ENCODE measurements at regions not wholly inside any gene's neighbourhood (a gene's known extent, or its start where the extent isn't known, plus 50 kb on each side); places are given as distances from the start of the nearest gene placed in this dataset.
A peak's percentile ranks its signal among the peaks of the same experiment; 100 is the strongest.

DNA sequence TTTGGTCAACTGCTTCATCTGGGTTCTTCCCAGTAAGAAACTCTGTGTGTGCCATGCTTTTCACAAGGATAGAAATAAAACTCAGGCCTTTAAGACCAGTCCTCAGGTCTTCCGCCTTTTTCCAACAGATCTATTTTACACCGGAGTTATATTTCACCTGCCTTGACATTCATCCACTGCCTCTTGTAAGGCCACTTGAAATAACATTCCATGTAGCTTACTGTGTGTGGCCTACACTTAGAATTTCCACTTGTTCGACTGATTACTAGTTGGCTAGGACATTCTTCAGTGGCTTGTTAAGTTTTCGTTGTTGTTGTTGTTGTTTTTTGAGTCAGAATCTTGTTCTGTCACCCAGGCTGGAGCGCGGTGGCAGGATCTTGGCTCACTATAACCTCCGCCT is 92.8 kb upstream of the UNC5C start (continued):
- TF ChIP-seq, protein P1, sequence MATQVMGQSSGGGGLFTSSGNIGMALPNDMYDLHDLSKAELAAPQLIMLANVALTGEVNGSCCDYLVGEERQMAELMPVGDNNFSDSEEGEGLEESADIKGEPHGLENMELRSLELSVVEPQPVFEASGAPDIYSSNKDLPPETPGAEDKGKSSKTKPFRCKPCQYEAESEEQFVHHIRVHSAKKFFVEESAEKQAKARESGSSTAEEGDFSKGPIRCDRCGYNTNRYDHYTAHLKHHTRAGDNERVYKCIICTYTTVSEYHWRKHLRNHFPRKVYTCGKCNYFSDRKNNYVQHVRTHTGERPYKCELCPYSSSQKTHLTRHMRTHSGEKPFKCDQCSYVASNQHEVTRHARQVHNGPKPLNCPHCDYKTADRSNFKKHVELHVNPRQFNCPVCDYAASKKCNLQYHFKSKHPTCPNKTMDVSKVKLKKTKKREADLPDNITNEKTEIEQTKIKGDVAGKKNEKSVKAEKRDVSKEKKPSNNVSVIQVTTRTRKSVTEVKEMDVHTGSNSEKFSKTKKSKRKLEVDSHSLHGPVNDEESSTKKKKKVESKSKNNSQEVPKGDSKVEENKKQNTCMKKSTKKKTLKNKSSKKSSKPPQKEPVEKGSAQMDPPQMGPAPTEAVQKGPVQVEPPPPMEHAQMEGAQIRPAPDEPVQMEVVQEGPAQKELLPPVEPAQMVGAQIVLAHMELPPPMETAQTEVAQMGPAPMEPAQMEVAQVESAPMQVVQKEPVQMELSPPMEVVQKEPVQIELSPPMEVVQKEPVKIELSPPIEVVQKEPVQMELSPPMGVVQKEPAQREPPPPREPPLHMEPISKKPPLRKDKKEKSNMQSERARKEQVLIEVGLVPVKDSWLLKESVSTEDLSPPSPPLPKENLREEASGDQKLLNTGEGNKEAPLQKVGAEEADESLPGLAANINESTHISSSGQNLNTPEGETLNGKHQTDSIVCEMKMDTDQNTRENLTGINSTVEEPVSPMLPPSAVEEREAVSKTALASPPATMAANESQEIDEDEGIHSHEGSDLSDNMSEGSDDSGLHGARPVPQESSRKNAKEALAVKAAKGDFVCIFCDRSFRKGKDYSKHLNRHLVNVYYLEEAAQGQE (IDR thresholded peaks at IDR 0.05; ENCODE audit: unreplicated experiment): no peak
- TF ChIP-seq ZNF114 (CRISPR knock-in tag; IDR thresholded peaks at IDR 0.05) (no peak), STAT1 (IDR thresholded peaks at IDR 0.05; ENCODE audit: unreplicated experiment) (no peak), EZH2phosphoT487 (IDR thresholded peaks at IDR 0.05; ENCODE audit: unreplicated experiment) (no peak), NANOG (IDR thresholded peaks at IDR 0.05; ENCODE audit: borderline replicate concordance) (no peak)

DNA sequence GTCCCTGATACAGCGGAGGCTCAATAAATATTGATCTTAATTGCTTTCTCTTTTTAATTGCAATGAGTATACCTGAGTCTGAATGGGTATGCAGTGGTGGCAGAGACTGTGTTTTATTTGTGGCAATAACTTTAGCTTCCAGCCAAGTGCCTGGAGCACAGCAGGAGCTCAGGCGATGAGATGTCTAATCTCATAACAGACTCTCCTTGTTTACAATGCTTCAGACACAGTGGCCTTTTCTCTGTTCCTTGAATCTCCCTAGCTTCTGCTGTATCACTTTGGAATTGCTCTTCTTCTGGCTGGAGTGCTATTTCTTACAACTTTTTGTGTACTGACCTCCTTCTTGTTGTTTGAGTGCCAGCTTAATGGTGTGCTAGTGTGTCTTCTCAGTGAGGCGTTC is 91.5 kb upstream of the UNC5C start:
- Histone ChIP-seq H3K4me1 (ENCODE audit: insufficient read depth) (peaks cover 19% of the 10 kb centered on the region; the same call in 1 of the 2 replicates), H3K4me3 (no peak overlapping the region), H3K79me2 (replicated peaks; ENCODE audit: insufficient read depth) (no peaks in the 10 kb centered on the region), H2AFZ (peak overlapping the region; percentile 91), H3K9me2 (ENCODE audit: insufficient read depth) (peaks cover 13% of the 10 kb centered on the region), H3K36me3 (ENCODE audit: insufficient read depth) (no peaks in the 10 kb centered on the region), H3K4me2 (no peak overlapping the region), H4K20me1 (replicated peaks; ENCODE audit: insufficient read depth) (no peaks in the 10 kb centered on the region), H3F3A (replicated peaks; ENCODE audit: low read depth) (no peaks in the 10 kb centered on the region), H3K27ac (ENCODE audit: low read depth) (no peak overlapping the region), H3K27me3 (ENCODE audit: insufficient read depth) (no peaks in the 10 kb centered on the region)
- Mint-ChIP-seq H3K36me3 (ENCODE audit: low read depth) (no peaks in the 10 kb centered on the region; the same call in 2 of the 3 replicates), H3K4me3 (no peak overlapping the region), H3K9me3 (no peaks in the 10 kb centered on the region), H3K4me1 (peaks cover 18% of the 10 kb centered on the region), H3K27me3 (ENCODE audit: insufficient read depth, low read depth, poor library complexity) (no peaks in the 10 kb centered on the region), H3K27ac (no peak overlapping the region; the same call in 1 of the 2 replicates)
- DNase-seq (ENCODE audit: low spot score) (no peak), ATAC-seq (no peak)
- TF ChIP-seq CREB1 (CRISPR knock-in tag; IDR thresholded peaks at IDR 0.05; ENCODE audit: low read depth): no peak
- TF ChIP-seq, protein P1 (IDR thresholded peaks at IDR 0.05; ENCODE audit: unreplicated experiment): no peak
- no peak for TF ChIP-seq ZNF331 (CRISPR knock-in tag; IDR thresholded peaks at IDR 0.05; ENCODE audit: low read depth)
- no peak for TF ChIP-seq ZNF114 (CRISPR knock-in tag; IDR thresholded peaks at IDR 0.05)
- TF ChIP-seq, protein P2, sequence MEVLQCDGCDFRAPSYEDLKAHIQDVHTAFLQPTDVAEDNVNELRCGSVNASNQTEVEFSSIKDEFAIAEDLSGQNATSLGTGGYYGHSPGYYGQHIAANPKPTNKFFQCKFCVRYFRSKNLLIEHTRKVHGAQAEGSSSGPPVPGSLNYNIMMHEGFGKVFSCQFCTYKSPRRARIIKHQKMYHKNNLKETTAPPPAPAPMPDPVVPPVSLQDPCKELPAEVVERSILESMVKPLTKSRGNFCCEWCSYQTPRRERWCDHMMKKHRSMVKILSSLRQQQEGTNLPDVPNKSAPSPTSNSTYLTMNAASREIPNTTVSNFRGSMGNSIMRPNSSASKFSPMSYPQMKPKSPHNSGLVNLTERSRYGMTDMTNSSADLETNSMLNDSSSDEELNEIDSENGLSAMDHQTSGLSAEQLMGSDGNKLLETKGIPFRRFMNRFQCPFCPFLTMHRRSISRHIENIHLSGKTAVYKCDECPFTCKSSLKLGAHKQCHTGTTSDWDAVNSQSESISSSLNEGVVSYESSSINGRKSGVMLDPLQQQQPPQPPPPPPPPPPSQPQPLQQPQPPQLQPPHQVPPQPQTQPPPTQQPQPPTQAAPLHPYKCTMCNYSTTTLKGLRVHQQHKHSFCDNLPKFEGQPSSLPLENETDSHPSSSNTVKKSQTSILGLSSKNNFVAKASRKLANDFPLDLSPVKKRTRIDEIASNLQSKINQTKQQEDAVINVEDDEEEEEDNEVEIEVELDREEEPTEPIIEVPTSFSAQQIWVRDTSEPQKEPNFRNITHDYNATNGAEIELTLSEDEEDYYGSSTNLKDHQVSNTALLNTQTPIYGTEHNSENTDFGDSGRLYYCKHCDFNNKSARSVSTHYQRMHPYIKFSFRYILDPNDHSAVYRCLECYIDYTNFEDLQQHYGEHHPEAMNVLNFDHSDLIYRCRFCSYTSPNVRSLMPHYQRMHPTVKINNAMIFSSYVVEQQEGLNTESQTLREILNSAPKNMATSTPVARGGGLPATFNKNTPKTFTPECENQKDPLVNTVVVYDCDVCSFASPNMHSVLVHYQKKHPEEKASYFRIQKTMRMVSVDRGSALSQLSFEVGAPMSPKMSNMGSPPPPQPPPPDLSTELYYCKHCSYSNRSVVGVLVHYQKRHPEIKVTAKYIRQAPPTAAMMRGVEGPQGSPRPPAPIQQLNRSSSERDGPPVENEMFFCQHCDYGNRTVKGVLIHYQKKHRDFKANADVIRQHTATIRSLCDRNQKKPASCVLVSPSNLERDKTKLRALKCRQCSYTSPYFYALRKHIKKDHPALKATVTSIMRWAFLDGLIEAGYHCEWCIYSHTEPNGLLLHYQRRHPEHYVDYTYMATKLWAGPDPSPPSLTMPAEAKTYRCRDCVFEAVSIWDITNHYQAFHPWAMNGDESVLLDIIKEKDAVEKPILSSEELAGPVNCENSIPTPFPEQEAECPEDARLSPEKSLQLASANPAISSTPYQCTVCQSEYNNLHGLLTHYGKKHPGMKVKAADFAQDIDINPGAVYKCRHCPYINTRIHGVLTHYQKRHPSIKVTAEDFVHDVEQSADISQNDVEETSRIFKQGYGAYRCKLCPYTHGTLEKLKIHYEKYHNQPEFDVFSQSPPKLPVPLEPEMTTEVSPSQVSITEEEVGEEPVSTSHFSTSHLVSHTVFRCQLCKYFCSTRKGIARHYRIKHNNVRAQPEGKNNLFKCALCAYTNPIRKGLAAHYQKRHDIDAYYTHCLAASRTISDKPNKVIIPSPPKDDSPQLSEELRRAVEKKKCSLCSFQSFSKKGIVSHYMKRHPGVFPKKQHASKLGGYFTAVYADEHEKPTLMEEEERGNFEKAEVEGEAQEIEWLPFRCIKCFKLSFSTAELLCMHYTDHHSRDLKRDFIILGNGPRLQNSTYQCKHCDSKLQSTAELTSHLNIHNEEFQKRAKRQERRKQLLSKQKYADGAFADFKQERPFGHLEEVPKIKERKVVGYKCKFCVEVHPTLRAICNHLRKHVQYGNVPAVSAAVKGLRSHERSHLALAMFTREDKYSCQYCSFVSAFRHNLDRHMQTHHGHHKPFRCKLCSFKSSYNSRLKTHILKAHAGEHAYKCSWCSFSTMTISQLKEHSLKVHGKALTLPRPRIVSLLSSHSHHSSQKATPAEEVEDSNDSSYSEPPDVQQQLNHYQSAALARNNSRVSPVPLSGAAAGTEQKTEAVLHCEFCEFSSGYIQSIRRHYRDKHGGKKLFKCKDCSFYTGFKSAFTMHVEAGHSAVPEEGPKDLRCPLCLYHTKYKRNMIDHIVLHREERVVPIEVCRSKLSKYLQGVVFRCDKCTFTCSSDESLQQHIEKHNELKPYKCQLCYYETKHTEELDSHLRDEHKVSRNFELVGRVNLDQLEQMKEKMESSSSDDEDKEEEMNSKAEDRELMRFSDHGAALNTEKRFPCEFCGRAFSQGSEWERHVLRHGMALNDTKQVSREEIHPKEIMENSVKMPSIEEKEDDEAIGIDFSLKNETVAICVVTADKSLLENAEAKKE (CRISPR knock-in tag; IDR thresholded peaks at IDR 0.05): no peak
- no peak for TF ChIP-seq ETS1 (IDR thresholded peaks at IDR 0.05)
- TF ChIP-seq EZH2phosphoT487 (IDR thresholded peaks at IDR 0.05; ENCODE audit: unreplicated experiment): no peak
